T-cell (primary cell): ENCODE measurements at regions not wholly inside any gene's neighbourhood (a gene's known extent, or its start where the extent isn't known, plus 50 kb on each side); places are given as distances from the start of the nearest gene placed in this dataset.

ENCODE experiments used
- ATAC-seq, 4 experiments: fragments of 200-7000 bp in 3 of 4; fragments of 150-1000 bp in 1 of 4; cut with Tn5 transposase; replicated peaks in 1 of 4; 1 replicate in 3 of 4; 2 replicates in 1 of 4; pipeline ENCODE4 v1.10.0; 2021; ENCODE audit warnings: moderate library complexity in 3 of 4, mild to moderate bottlenecking in 2 of 4, moderate number of reproducible peaks in 1 of 4
- CTCF ChIA-PET, 2 donors: fragments of 300-600 bp; sonication (Branson Sonifier 250); formaldehyde crosslinking; loops; one replicate each; lab custom pipeline; 2022; ENCODE audit warnings: antibody characterized with exemption in 2 of 2; lab: Charles Lee
- POLR2A ChIA-PET, 2 donors: fragments of 300-600 bp; sonication (Branson Sonifier 250); formaldehyde crosslinking; loops; one replicate each; lab custom pipeline; 2022; ENCODE audit warnings: antibody characterized with exemption in 2 of 2; lab: Charles Lee
- DNase-seq, 35 experiments: peaks; one replicate each; pipeline versions ENCODE4 v3.0.0 to v3.0.0-alpha.2; 2013 to 2023
- H3K27ac ChIP-seq: one replicate; pipeline ENCODE4 v1.5.1; 2013; ENCODE audit warnings: low read length
- H3K27me3 ChIP-seq, 2 experiments: replicated peaks in 1 of 2; 1 replicate in 1 of 2; 2 replicates in 1 of 2; pipeline versions ENCODE4 v1.6.1 to v1.7.0; 2013; ENCODE audit warnings: low read length in 1 of 2, mixed read lengths in 1 of 2; ENCODE audit not compliant: control insufficient read depth in 2 of 2, insufficient read depth in 2 of 2; ENCODE audit errors: extremely low read depth in 1 of 2
- H3K36me3 ChIP-seq, 2 donors: 1 replicate in 1 of 2; 2 replicates in 1 of 2; pipeline versions ENCODE4 v1.6.1 to v1.7.0; 2013; ENCODE audit warnings: low read length in 1 of 2; ENCODE audit not compliant: control insufficient read depth in 2 of 2, insufficient read depth in 1 of 2; ENCODE audit errors: extremely low read depth in 1 of 2
- H3K4me1 ChIP-seq, 2 experiments: 1 replicate in 1 of 2; 2 replicates in 1 of 2; pipeline versions ENCODE4 v1.6.1 to v1.7.0; 2013; ENCODE audit warnings: low read length in 2 of 2, mixed read lengths in 1 of 2; ENCODE audit not compliant: insufficient read depth in 2 of 2, control insufficient read depth in 1 of 2; ENCODE audit errors: extremely low read depth in 1 of 2
- H3K4me3 ChIP-seq, 2 donors: 1 replicate in 1 of 2; 2 replicates in 1 of 2; pipeline versions ENCODE4 v1.5.1 to v1.7.0; 2013; ENCODE audit warnings: mild to moderate bottlenecking in 2 of 2, low read length in 1 of 2, moderate library complexity in 1 of 2; ENCODE audit not compliant: control insufficient read depth in 1 of 2; ENCODE audit errors: extremely low read depth in 1 of 2
- H3K9me3 ChIP-seq: 2 replicates; pipeline ENCODE4 v1.7.0; 2013
- H3K27ac Mint-ChIP-seq, 2 donors: one replicate each; pipeline ENCODE4 v1.8.0; 2020 to 2021; ENCODE audit warnings: mild to moderate bottlenecking in 2 of 2, mixed read lengths in 2 of 2
- H3K27me3 Mint-ChIP-seq, 2 donors: one replicate each; pipeline ENCODE4 v1.8.0; 2021 to 2022; ENCODE audit warnings: mixed read lengths in 2 of 2
- H3K36me3 Mint-ChIP-seq: one replicate; pipeline ENCODE4 v1.8.0; 2021; ENCODE audit warnings: mixed read lengths
- H3K4me1 Mint-ChIP-seq, 3 donors: one replicate each; pipeline ENCODE4 v1.8.0; 2020 to 2022; ENCODE audit warnings: mixed read lengths in 3 of 3, mild to moderate bottlenecking in 1 of 3
- H3K4me3 Mint-ChIP-seq, 3 donors: one replicate each; pipeline ENCODE4 v1.8.0; 2020 to 2022; ENCODE audit warnings: mild to moderate bottlenecking in 3 of 3, mixed read lengths in 3 of 3, moderate library complexity in 3 of 3
- H3K9me3 Mint-ChIP-seq, 3 donors: one replicate each; pipeline ENCODE4 v1.8.0; 2020 to 2022; ENCODE audit warnings: mixed read lengths in 3 of 3
- WGBS: methylation state at CpG from one replicate; pipeline ENCODE4 v1.1.5; 2013; ENCODE audit warnings: missing lambda C conversion rate; ENCODE audit not compliant: insufficient coverage; 5-methylcytosine and 5-hydroxymethylcytosine counted together

- CTCF ChIA-PET = interaction anchor here in 1 of 2 donors (0.5 kb wide), 1 partner anchor 124 kb away, joined by 3 read pairs; no protein-coding TSS in a partner anchor
- no peak overlapping the region for H3K27ac ChIP-seq
- Mint-ChIP-seq H3K27me3 (peaks cover 1 to 3% of the 10 kb centered on the region in 2 donors), H3K4me3 (no peak overlapping the region), H3K36me3 (no peaks in the 10 kb centered on the region), H3K27ac (no peak overlapping the region), H3K4me1 (no peaks in the 10 kb centered on the region), H3K9me3 (no peaks in the 10 kb centered on the region)
- DNase-seq (no peak), ATAC-seq (no peak)
- no peaks in the 10 kb centered on the region for H3K36me3 ChIP-seq
- H3K9me3 ChIP-seq = no peaks in the 10 kb centered on the region
- H3K27me3 ChIP-seq = peaks cover 0 to 7% of the 10 kb centered on the region in 2 experiments
- POLR2A ChIA-PET = no interaction called here
- 76% methylated on average over 4 of the region's 4 CpGs for WGBS
- no peak overlapping the region for H3K4me3 ChIP-seq
- no peaks in the 10 kb centered on the region for H3K4me1 ChIP-seq
These were observed 210.3 kb downstream of the GLI2 start for GRCh38 chr2:120945832-120946499.

- Mint-ChIP-seq H3K4me1 (no peaks in the 10 kb centered on the region), H3K27me3 (peaks cover 1 to 3% of the 10 kb centered on the region in 2 donors), H3K4me3 (no peak overlapping the region), H3K9me3 (no peaks in the 10 kb centered on the region), H3K27ac (no peak overlapping the region), H3K36me3 (no peaks in the 10 kb centered on the region)
- CTCF ChIA-PET = interaction anchor here in 1 of 2 donors (0.5 kb wide), 1 partner anchor 178 kb away, joined by 4 read pairs; no protein-coding TSS in a partner anchor
- DNase-seq = no peak
- ATAC-seq = no peak
- Histone ChIP-seq H3K27ac (no peak overlapping the region), H3K36me3 (no peaks in the 10 kb centered on the region), H3K4me1 (no peaks in the 10 kb centered on the region), H3K9me3 (no peaks in the 10 kb centered on the region), H3K27me3 (peaks cover 0 to 7% of the 10 kb centered on the region in 2 experiments), H3K4me3 (no peak overlapping the region)
- POLR2A ChIA-PET = no interaction called here
- 88% methylated on average over 4 of the region's 5 CpGs for WGBS
These were observed 211.7 kb downstream of the GLI2 start for GRCh38 chr2:120947327-120947726.

- Mint-ChIP-seq H3K36me3 (no peaks in the 10 kb centered on the region), H3K4me1 (no peaks in the 10 kb centered on the region), H3K27ac (no peak overlapping the region), H3K9me3 (no peaks in the 10 kb centered on the region), H3K4me3 (no peak overlapping the region), H3K27me3 (peaks cover 1 to 3% of the 10 kb centered on the region in 2 donors)
- POLR2A ChIA-PET = no interaction called here
- Histone ChIP-seq H3K27ac (no peak overlapping the region), H3K9me3 (no peaks in the 10 kb centered on the region), H3K4me3 (no peak overlapping the region), H3K27me3 (peaks cover 0 to 7% of the 10 kb centered on the region in 2 experiments), H3K36me3 (no peaks in the 10 kb centered on the region), H3K4me1 (no peaks in the 10 kb centered on the region)
- 88% methylated on average over 9 of the region's 10 CpGs for WGBS
- CTCF ChIA-PET = interaction anchor here in 1 of 2 donors (0.5 kb wide), 1 partner anchor 177 kb away, joined by 4 read pairs; no protein-coding TSS in a partner anchor
- no peak for ATAC-seq
- DNase-seq = no peak
These were observed 212.5 kb downstream of the GLI2 start for GRCh38 chr2:120947982-120948661.

GRCh38 chr2:120948662-120949011 lies 213.0 kb downstream of the GLI2 start:
- DNase-seq (no peak), ATAC-seq (no peak)
- no peak overlapping the region for H3K27ac ChIP-seq
- H3K27me3 ChIP-seq = peaks cover 0 to 7% of the 10 kb centered on the region in 2 experiments
- no peaks in the 10 kb centered on the region for H3K4me1 ChIP-seq
- no peaks in the 10 kb centered on the region for H3K36me3 ChIP-seq
- 90% methylated on average over 8 of the region's 8 CpGs for WGBS
- peaks cover 1 to 3% of the 10 kb centered on the region in 2 donors for H3K27me3 Mint-ChIP-seq
- no peak overlapping the region for H3K27ac Mint-ChIP-seq
- no peaks in the 10 kb centered on the region for H3K36me3 Mint-ChIP-seq
- no peak overlapping the region for H3K4me3 Mint-ChIP-seq
- no peaks in the 10 kb centered on the region for H3K9me3 ChIP-seq
- no peaks in the 10 kb centered on the region for H3K9me3 Mint-ChIP-seq
- H3K4me1 Mint-ChIP-seq = no peaks in the 10 kb centered on the region
- CTCF ChIA-PET = no interaction called here
- POLR2A ChIA-PET = no interaction called here
- no peak overlapping the region for H3K4me3 ChIP-seq

GRCh38 chr2:120949027-120949956 lies 213.6 kb downstream of the GLI2 start:
- Mint-ChIP-seq H3K9me3 (no peaks in the 10 kb centered on the region), H3K4me1 (no peaks in the 10 kb centered on the region), H3K4me3 (no peak overlapping the region), H3K36me3 (no peaks in the 10 kb centered on the region), H3K27ac (no peak overlapping the region), H3K27me3 (peaks cover 1 to 3% of the 10 kb centered on the region in 2 donors)
- no peak overlapping the region for H3K4me3 ChIP-seq
- no peak overlapping the region for H3K27ac ChIP-seq
- ChIA-PET POLR2A (no interaction called here), CTCF (no interaction called here)
- no peaks in the 10 kb centered on the region for H3K9me3 ChIP-seq
- H3K4me1 ChIP-seq = no peaks in the 10 kb centered on the region
- no peaks in the 10 kb centered on the region for H3K36me3 ChIP-seq
- ATAC-seq (no peak), DNase-seq (no peak)
- WGBS = 77% methylated on average over 9 of the region's 12 CpGs
- peaks cover 0 to 7% of the 10 kb centered on the region in 2 experiments for H3K27me3 ChIP-seq

GRCh38 chr2:120949957-120950590 lies 214.4 kb downstream of the GLI2 start:
- H3K27me3 ChIP-seq = peaks cover 0 to 7% of the 10 kb centered on the region in 2 experiments
- Mint-ChIP-seq H3K4me1 (no peaks in the 10 kb centered on the region), H3K36me3 (no peaks in the 10 kb centered on the region), H3K27me3 (peaks cover 0 to 1% of the 10 kb centered on the region in 2 donors), H3K9me3 (no peaks in the 10 kb centered on the region), H3K4me3 (no peak overlapping the region), H3K27ac (no peak overlapping the region)
- 78% methylated on average over 4 of the region's 7 CpGs for WGBS
- H3K27ac ChIP-seq = no peak overlapping the region
- H3K9me3 ChIP-seq = no peaks in the 10 kb centered on the region
- no peaks in the 10 kb centered on the region for H3K36me3 ChIP-seq
- no peak overlapping the region for H3K4me3 ChIP-seq
- DNase-seq (no peak), ATAC-seq (no peak)
- ChIA-PET CTCF (no interaction called here), POLR2A (no interaction called here)
- H3K4me1 ChIP-seq = no peaks in the 10 kb centered on the region
